ENCODE measurements at regions not wholly inside any gene's neighbourhood (a gene's known extent, or its start where the extent isn't known, plus 50 kb on each side); places are given as distances from the start of the nearest gene placed in this dataset.

GRCh38 chr17:59451706-59452105, 113.7 kb upstream of the DHX40 start:
- DNase-seq (ENCODE audit: low read depth), result peak; percentile 37

DNA sequence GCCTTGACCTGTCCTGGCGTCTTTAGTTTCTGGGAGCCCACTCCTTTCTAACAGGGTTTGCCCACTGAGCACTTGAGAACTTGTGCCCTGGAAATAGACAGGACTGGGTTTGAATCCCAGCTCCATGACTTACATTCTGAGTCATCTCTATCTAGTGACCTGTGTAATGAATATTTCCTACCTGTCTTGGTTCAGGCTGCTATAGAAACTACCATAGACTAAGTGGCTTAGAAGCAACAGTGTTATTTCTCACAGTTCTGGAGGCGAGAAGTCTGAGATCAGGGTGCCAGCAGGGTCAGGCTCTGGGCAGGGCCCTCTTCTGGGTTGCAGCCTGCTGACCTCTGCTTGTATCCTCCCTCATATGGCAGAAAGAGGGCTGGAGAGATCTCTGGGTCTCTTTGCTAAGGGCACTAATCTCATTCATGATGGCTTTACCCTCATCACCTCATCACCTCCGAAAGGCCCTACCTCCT, 110.7 kb upstream of the DHX40 start:
- DNase-seq (ENCODE audit: low read depth), result no peak

DNA sequence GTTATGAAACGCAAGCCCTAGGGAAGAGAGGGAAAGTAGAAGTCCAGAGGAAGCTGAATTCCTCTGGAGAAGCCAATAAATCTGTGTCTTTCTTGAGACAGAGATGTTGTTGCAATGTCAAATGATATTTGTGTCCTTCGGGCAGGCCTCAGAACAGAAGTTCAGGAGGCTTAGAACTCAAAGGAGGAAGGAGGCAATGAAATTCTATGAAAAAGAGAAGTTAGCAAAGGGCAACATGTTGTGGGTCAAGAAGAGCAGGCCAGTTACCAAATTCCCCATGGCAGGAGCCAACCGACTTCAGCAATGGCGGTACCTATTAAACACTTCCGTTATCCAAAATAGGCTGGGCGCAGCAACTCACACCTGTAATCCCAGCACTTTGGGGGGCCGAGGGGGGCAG, 109.0 kb upstream of the DHX40 start:
- DNase-seq (ENCODE audit: low read depth), result no peak

DNA sequence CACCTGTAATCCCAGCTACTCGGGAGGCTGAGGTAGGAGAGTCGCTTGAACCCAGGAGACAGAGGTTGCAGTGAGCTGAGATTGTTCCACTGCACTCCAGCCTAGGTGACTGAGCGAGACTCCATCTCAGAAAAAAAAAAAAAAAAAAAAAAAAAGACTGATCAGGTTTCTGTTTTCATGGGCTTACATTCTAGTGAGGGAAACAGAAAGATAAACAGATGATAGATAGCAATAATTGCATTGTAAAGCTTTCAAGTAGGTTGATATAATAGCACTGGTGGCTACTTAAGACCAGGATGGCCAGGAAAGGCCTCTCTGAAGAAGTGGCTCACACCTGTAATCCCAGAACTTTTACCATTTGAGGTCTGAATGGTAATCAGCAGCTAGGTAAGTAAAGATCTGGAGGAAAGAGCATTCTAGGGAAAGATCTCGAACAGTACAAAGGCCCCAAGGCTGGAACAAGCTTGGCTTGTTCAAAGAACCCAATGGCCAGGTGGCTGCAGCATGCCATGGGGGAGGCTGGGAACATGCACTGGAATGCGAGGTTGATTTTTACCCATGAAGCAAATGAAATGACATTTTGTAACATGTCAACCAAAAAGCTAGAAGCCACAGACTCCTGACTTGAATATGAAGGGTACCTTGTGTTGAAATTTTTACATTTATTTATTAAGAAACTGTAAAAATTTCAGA, 108.3 kb upstream of the DHX40 start:
- no peak for DNase-seq (ENCODE audit: low read depth)

GRCh38 chr17:59462385-59462784, 103.0 kb upstream of the DHX40 start:
- no peak for DNase-seq (ENCODE audit: low read depth)

DNA sequence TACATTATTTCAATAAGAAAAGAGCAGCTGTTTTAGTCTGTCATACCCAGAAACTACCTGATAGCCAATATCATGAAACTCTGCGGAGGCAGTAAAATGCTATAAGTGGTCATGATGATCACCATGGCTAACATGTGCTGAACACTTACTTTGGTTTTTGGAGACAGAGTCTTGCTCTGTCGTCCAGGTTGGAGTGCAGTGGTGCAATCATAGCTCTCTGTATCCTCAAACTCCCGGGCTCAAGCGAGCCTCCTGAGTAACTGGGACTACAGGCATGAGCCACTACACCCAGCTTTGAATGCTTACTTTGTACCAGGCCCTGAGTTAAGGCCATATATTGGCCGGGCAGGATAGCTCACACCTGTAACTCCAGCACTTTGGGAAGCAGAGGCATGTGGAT, 101.2 kb upstream of the DHX40 start:
- no peak for DNase-seq (ENCODE audit: low read depth)

GRCh38 chr17:59465949-59466307, 99.5 kb upstream of the DHX40 start:
- DNase-seq (ENCODE audit: low read depth), result no peak

DNA sequence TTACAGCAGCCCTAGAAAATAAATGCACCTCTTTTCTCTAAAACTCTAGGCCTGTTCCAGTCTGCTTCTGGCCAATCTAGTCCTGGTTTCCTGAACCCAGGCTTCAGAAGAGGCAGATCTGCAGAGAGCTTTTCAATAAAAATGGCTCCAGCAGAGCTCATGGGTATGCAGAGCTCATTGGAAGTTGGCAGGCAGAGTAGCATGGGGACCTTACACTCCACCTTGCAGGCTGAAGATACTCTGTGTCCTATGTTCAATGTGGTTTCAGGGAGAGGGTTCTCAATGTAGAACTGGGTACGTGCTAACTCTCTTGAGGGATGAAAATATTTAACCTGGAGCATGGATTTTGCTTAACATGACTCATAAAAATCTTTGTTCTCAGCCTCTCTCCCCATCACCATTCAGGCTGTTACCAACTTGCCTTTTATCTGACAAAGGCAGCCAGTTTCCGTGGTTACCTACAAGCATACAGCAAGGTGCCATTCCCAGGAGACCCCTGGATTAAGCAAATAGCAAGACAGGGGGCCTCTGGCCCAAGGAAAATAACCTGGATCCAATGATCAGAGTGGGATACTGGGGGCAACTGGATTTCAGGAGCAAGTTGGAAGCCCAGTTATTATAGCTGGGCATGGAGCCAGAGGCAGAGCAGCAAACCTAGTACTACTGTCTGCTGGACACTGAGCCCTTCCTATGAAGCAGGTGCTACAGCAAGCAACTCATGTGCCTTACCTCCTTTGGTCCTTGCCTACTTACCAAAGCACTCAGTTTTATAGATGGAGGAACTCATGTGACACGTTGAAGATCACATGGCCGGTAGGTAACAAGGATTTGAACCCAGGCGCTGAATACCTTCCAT, 98.2 kb upstream of the DHX40 start:
- no peak for DNase-seq (ENCODE audit: low read depth)

DNA sequence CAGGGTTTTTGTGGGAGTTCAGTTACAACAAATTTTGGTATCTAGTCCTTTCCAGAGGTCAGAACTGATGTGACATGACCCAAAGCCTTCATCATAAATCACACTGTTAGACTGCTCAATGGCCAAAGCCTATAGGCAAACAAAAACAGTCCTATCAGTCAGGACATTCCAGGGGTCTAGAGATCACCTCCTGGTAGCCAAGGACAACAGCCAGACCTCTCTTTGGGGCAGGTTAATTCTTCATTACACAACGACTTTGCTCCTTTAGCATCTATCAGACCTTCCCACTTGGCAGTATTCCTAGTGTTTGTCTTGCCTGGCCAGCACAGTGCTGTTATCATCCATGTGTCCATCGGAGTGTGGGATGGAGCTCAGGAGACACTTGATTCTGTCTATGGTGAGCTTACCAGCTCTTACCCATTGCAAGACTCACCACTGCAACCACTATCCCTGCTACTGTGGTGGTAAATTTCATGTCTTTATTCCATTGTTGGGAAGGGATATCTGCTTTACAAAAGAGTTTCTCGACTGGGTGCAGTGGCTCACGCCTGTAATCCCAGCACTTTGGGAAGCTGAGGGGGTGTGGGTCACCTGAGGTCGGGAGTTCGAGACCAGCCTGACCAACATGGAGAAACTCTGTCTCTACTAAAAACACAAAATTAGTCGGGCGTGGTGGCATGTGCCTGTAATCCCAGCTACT, 95.5 kb upstream of the DHX40 start:
- DNase-seq (ENCODE audit: low read depth), result no peak

- DNase-seq (ENCODE audit: low read depth), result no peak
Observed at GRCh38 chr17:59470624-59471297, 94.6 kb upstream of the DHX40 start.

- no peak for DNase-seq (ENCODE audit: low read depth)
Observed at GRCh38 chr17:59476413-59476812, 89.0 kb upstream of the DHX40 start.

DNA sequence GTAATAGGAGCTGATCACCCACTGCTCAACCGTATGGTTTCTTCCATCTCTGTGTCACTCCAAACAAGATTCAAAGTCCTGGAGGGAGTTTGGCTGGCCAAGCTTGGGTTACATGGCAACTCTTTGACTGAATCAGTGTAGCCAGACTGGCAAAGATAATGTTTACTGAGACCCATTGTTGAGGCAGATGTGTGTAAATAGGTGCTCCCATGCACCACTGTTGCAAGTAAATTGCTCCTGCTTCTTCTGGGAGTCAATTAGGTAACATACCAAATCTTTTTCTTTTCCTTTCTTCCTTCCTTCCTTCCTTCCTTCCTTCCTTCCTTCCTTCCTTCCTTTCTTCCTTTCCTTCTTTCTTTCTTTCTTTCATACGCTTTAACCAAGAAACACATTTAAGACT, 86.3 kb upstream of the DHX40 start:
- DNase-seq (ENCODE audit: low read depth), result no peak

GRCh38 chr17:59483860-59484259, 81.5 kb upstream of the DHX40 start:
- no peak for DNase-seq (ENCODE audit: low read depth)

GRCh38 chr17:59485015-59485414, 80.4 kb upstream of the DHX40 start:
- DNase-seq (ENCODE audit: low read depth), result no peak

GRCh38 chr17:59485946-59486345, 79.5 kb upstream of the DHX40 start:
- DNase-seq (ENCODE audit: low read depth), result no peak

- DNase-seq (ENCODE audit: low read depth), result no peak
Observed at GRCh38 chr17:59487161-59487873, 78.1 kb upstream of the DHX40 start.

DNA sequence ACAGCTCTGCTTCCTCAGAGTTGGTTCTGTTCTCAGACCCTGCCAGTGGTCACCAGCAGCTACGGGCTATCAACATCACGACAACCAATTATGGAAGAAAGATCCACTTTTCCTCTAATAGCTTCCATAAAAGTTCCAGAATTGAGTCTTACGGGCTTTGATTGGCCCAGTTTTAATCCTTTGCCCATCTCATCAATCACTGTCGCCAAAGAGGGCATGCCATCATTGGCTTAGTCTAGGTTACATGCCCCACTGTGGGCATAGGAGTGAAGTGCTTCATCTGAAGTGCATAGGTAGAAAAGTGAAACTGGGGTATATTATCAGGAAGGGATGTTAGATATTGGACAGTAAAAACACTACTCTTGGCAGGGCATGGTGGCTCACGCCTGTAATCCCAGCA, 76.6 kb upstream of the DHX40 start:
- no peak for DNase-seq (ENCODE audit: low read depth)

DNA sequence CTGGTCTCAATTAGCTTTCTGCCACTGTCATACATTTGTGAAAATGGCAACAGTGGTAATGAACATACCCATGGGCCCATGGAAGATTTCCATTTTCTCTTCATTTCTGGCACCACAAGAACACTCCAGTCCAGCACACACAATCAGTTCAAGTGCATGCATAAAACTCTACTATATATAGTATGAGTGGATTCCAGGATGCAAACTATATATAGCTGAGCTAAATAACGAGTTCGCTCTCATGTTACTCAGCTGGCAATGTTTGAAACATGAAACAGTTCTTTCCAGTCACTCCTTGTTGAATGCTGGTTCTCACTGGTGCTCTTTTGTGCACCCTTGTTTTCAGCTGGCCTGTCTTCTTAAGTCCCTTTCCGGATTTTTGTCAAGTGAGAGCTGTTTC, 75.2 kb upstream of the DHX40 start:
- DNase-seq (ENCODE audit: low read depth), result no peak

GRCh38 chr17:59491353-59492090, 73.9 kb upstream of the DHX40 start:
- DNase-seq (ENCODE audit: low read depth), result no peak

DNA sequence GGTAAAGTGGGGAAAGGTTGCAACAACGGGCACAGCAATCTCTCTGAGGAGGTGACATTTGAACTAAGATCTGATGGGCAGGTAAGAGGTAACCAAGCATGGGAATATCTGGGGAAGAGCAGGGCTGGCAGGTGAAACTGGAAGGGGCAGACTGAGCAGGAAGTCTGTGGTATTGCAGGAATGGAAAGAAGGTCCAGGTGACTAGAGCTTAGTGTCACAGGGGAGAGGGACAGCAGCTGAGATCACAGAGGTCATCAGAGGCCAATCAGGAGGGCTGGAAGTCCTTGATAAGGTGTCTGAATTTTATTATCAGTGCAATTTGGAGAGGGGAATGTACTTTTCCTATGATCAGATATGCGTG, 73.3 kb upstream of the DHX40 start:
- DNase-seq (ENCODE audit: low read depth), result no peak

GRCh38 chr17:59493867-59494266, 71.5 kb upstream of the DHX40 start:
- DNase-seq (ENCODE audit: low read depth), result no peak

Data from GM04503 (cell line).